GM12878 (cell line): ENCODE measurements at regions not wholly inside any gene's neighbourhood (a gene's known extent, or its start where the extent isn't known, plus 50 kb on each side); places are given as distances from the start of the nearest gene placed in this dataset.

Experiments used
- BRCA1 ChIP-seq: IDR thresholded peaks from 2 replicates; pipeline ENCODE4 v1.6.1; 2011; ENCODE audit warnings: low read depth, low read length, improper control_type of control experiment
- CBFB ChIP-seq: IDR thresholded peaks from 2 replicates; pipeline ENCODE4 v1.6.1; 2016; ENCODE audit warnings: antibody characterized with exemption, low read depth
- CTCF ChIP-seq, 3 experiments: IDR thresholded peaks in 2 of 3; conservative IDR thresholded peaks in 1 of 3; 2 replicates each; pipeline ENCODE4 v1.5.1; 2011; ENCODE audit warnings: low read depth in 3 of 3, low read length in 3 of 3, mild to moderate bottlenecking in 3 of 3, control low read depth in 2 of 3, moderate library complexity in 2 of 3, inconsistent platforms in 1 of 3, mixed read lengths in 1 of 3; ENCODE audit not compliant: control insufficient read depth in 2 of 3, insufficient read depth in 1 of 3; ENCODE audit errors: extremely low read depth in 1 of 3
- FOXK2 ChIP-seq: fragments of 450-650 bp; IDR thresholded peaks from 2 replicates; pipeline ENCODE4 v1.6.1; 2017; ENCODE audit warnings: mild to moderate bottlenecking, moderate library complexity
- LARP7 ChIP-seq: fragments of 450-650 bp; IDR thresholded peaks from 2 replicates; pipeline ENCODE4 v1.6.1; 2017; ENCODE audit warnings: mild to moderate bottlenecking
- NKRF ChIP-seq: fragments of 450-650 bp; conservative IDR thresholded peaks from 2 replicates; pipeline ENCODE4 v1.6.1; 2017; ENCODE audit warnings: mild to moderate bottlenecking, moderate library complexity
- PKNOX1 ChIP-seq: fragments of 450-650 bp; IDR thresholded peaks from 2 replicates; pipeline ENCODE4 v1.6.1; 2016; ENCODE audit warnings: mild to moderate bottlenecking
- POLR2A ChIP-seq: IDR thresholded peaks from 2 replicates; pipeline ENCODE4 v1.6.1; 2011; ENCODE audit warnings: low read depth, mild to moderate bottlenecking, low read length
- SIN3A ChIP-seq: IDR thresholded peaks from 2 replicates; pipeline ENCODE4 v1.6.1; 2012; ENCODE audit warnings: low read depth, low read length, improper control_type of control experiment
- TCF12 ChIP-seq: IDR thresholded peaks from 2 replicates; pipeline ENCODE4 v1.6.1; 2011; ENCODE audit warnings: low read depth, mild to moderate bottlenecking, low read length
- USF2 ChIP-seq: IDR thresholded peaks from 2 replicates; pipeline ENCODE4 v1.6.1; 2011; ENCODE audit warnings: low read depth, low read length, improper control_type of control experiment, borderline replicate concordance
- YY1 ChIP-seq: IDR thresholded peaks from 2 replicates; pipeline ENCODE4 v1.6.1; 2011; ENCODE audit warnings: low read depth, mild to moderate bottlenecking, low read length

- no peak for TF ChIP-seq LARP7
- no peak for TF ChIP-seq SIN3A
- no peak for TF ChIP-seq YY1
- no peak for TF ChIP-seq USF2
- TF ChIP-seq CTCF (IDR thresholded peaks at IDR 0.05 in 2 of 3, conservative IDR thresholded peaks at IDR 0.05 in 1 of 3; ENCODE audit: control insufficient read depth in 2 of 3, extremely low read depth in 1 of 3, insufficient read depth in 1 of 3, low read depth in 3 of 3, low read length in 3 of 3), result no peak
- TF ChIP-seq POLR2A, result no peak
- TF ChIP-seq TCF12, result no peak
- TF ChIP-seq BRCA1, result no peak
- TF ChIP-seq PKNOX1, result no peak
- TF ChIP-seq FOXK2, result no peak
- TF ChIP-seq NKRF, result no peak
- TF ChIP-seq CBFB, result no peak
Measured at GRCh38 chrX:10370976-10371375, 214.2 kb downstream of the CLCN4 start.
